ENCODE measurements at regions not wholly inside any gene's neighbourhood (a gene's known extent, or its start where the extent isn't known, plus 50 kb on each side); places are given as distances from the start of the nearest gene placed in this dataset.

DNA sequence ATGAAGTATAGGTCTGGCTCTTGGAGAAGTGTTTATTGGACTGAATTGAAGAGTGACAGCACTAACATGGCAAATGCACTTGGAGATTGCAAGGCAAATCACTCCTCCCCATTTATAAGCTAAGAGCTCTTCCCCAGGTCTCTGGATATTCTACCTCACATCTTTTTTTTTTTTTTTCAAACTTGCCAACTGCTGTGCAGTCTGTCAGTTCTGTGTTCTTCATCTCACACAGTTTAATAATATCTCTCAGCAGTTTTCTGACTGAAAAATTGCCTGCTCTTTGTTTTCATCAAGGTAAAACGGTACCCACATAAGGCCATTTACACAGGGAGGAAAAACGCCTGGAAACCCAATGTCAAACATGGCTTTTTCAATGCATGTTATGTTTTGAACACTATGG lies 186.1 kb upstream of the B3GALT2 start:
- no peak for TF ChIP-seq EZH2 (IDR thresholded peaks at IDR 0.05; ENCODE audit: borderline replicate concordance)
- TF ChIP-seq, protein P1, sequence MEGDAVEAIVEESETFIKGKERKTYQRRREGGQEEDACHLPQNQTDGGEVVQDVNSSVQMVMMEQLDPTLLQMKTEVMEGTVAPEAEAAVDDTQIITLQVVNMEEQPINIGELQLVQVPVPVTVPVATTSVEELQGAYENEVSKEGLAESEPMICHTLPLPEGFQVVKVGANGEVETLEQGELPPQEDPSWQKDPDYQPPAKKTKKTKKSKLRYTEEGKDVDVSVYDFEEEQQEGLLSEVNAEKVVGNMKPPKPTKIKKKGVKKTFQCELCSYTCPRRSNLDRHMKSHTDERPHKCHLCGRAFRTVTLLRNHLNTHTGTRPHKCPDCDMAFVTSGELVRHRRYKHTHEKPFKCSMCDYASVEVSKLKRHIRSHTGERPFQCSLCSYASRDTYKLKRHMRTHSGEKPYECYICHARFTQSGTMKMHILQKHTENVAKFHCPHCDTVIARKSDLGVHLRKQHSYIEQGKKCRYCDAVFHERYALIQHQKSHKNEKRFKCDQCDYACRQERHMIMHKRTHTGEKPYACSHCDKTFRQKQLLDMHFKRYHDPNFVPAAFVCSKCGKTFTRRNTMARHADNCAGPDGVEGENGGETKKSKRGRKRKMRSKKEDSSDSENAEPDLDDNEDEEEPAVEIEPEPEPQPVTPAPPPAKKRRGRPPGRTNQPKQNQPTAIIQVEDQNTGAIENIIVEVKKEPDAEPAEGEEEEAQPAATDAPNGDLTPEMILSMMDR (IDR thresholded peaks at IDR 0.05; ENCODE audit: poor library complexity): no peak
